Body of pancreas (tissue), 4 donors: ENCODE measurements at regions not wholly inside any gene's neighbourhood (a gene's known extent, or its start where the extent isn't known, plus 50 kb on each side); places are given as distances from the start of the nearest gene placed in this dataset.

Experiments
- CTCF ChIP-seq, 7 experiments: fragments of 450-650 bp in 4 of 7; fragments of 200-600 bp in 3 of 7; sonication (generic) in 3 of 7; IDR thresholded peaks; one replicate each; pipeline ENCODE4 v1.5.1; 2016 to 2019; ENCODE audit warnings: antibody characterized with exemption in 7 of 7
- POLR2A ChIP-seq, 3 donors: fragments of 450-650 bp; IDR thresholded peaks; one replicate each; pipeline ENCODE4 v1.6.1; 2016; ENCODE audit warnings: antibody characterized with exemption in 3 of 3, mild to moderate bottlenecking in 2 of 3

GRCh38 chr1:29408831-29409605 is 172.7 kb downstream of the PTPRU start:
- TF ChIP-seq POLR2A (IDR thresholded peaks at IDR 0.05) (no peak), CTCF (IDR thresholded peaks at IDR 0.05) (no peak)
